ENCODE measurements at regions not wholly inside any gene's neighbourhood (a gene's known extent, or its start where the extent isn't known, plus 50 kb on each side); places are given as distances from the start of the nearest gene placed in this dataset.
"Not testable (repeated sequence)": the region's sequence is repeated elsewhere in the genome, so short reads cannot be mapped to it uniquely, and the experiment has no call there.

DNA sequence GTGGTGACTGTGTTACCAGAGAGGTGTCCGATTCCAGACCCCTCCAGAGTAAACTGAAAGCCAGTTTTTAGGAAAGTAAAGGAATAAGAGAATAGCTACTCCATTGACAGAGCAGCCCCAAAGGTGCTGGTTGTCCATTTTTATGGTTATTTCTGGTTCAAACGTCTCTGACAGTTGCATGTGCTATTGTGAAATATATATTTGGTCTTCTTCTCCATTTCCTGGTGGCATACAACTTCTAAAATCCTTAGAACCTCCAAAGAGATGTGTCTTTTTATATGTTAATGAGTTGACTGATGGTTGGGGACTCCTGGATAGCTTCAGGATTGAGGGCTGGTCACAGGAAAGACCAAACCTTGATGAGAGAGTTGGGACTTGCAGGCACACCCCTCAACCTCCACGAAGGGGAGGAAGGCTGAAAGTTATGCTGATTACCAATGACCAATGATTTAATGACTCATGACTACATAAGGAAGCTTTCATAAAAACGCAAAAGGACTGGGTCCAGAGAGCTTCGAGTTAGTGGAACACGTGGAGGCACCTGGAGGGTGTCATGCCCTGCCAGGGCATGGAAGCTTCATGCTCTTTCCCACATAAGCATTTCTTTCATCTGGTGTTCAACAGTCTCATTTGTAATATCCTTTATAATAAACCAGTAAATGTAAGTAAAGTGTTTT lies 100.7 kb downstream of the SLC16A1 start:
- Histone ChIP-seq H3K27me3 (peaks cover 31% of the 10 kb centered on the region), H3K4me3 (no peak overlapping the region), H3K36me3 (no peaks in the 10 kb centered on the region), H3K27ac (no peak overlapping the region), H3K9me3 (no peaks in the 10 kb centered on the region), H3K4me1 (no peaks in the 10 kb centered on the region)
- intact Hi-C loops (cut with DNase I): no loop called here
- ATAC-seq (no peak), DNase-seq (no peak)
- TF ChIP-seq, protein P1, sequence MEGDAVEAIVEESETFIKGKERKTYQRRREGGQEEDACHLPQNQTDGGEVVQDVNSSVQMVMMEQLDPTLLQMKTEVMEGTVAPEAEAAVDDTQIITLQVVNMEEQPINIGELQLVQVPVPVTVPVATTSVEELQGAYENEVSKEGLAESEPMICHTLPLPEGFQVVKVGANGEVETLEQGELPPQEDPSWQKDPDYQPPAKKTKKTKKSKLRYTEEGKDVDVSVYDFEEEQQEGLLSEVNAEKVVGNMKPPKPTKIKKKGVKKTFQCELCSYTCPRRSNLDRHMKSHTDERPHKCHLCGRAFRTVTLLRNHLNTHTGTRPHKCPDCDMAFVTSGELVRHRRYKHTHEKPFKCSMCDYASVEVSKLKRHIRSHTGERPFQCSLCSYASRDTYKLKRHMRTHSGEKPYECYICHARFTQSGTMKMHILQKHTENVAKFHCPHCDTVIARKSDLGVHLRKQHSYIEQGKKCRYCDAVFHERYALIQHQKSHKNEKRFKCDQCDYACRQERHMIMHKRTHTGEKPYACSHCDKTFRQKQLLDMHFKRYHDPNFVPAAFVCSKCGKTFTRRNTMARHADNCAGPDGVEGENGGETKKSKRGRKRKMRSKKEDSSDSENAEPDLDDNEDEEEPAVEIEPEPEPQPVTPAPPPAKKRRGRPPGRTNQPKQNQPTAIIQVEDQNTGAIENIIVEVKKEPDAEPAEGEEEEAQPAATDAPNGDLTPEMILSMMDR (IDR thresholded peaks at IDR 0.05): no peak

DNA sequence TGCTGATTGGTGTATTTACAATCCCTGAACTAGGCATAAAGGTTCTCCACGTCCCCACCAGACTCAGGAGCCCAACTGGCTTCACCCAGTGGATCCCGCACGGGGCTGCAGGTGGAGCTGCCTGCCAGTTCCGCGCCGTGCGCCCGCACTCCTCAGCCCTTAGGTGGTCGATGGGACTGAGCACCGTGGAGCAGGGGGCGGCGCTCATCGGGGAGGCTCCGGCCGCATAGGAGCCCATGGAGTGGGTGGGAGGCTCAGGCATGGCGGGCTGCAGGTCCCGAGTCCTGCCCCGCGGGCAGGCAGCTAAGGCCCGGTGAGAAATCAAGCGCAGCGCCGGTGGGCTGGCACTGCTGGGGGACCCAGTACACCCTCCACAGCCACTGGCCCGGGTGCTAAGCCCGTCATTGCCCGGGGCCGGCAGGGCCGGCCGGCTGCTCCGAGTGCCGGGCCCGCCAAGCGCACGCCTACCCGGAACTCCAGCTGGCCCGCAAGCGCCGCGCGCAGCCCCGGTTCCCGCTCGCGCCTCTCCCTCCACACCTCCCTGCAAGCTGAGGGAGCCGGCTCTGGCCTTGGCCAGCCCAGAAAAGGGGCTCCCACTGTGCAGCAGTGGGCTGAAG lies 101.5 kb downstream of the SLC16A1 start:
- intact Hi-C loops (cut with DNase I); DNase-seq; H3K36me3 ChIP-seq; H3K4me1 ChIP-seq; ATAC-seq; H3K27ac ChIP-seq; H3K9me3 ChIP-seq: not testable (repeated sequence)
- peak overlapping the region; percentile 31 for H3K4me3 ChIP-seq
- peaks cover 39% of the 10 kb centered on the region for H3K27me3 ChIP-seq

DNA sequence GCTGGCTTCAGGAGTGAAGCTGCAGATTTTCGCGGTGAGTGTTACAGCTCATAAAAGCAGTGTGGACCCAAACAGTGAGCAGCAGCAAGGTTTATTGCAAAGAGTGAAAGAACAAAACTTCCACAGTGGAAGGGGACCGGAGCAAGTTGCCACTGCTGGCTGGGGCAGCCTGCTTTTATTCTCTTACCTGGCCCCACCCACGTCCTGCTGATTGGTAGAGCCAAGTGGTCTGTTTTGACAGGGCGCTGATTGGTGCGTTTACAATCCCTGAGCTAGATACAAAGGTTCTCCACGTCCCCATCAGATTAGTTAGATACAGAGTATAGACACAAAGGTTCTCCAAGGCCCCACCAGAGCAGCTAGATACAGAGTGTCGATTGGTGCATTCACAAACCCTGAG lies 102.1 kb downstream of the SLC16A1 start:
- H3K4me1 ChIP-seq; H3K4me3 ChIP-seq; intact Hi-C loops (cut with DNase I); DNase-seq; H3K27ac ChIP-seq; ATAC-seq; H3K9me3 ChIP-seq; H3K36me3 ChIP-seq: not testable (repeated sequence)
- H3K27me3 ChIP-seq: peaks cover 44% of the 10 kb centered on the region

DNA sequence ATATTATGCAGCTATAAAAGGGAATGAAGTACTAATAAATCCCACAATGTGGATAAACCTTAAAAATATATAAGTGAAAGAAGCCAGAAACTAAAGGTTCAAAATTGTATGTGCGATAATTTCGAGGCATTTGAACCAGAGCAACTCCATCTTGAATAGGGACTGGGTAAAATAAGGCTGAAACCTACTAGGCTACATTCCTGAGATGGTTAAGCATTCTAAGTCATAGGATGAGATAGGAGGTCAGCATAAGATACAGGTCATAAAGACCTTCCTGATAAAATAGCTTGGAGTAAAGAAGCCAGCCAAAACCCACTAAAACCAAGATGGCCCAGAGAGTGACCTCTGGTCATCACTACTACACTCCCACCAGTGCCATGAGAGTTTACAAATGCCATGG lies 103.1 kb downstream of the SLC16A1 start:
- ATAC-seq (no peak), DNase-seq (no peak)
- TF ChIP-seq, protein P1 (IDR thresholded peaks at IDR 0.05): no peak
- intact Hi-C loops (cut with DNase I): no loop called here
- peaks cover 54% of the 10 kb centered on the region for H3K27me3 ChIP-seq
- H3K36me3 ChIP-seq: no peaks in the 10 kb centered on the region
- no peak overlapping the region for H3K4me3 ChIP-seq
- no peaks in the 10 kb centered on the region for H3K9me3 ChIP-seq
- H3K27ac ChIP-seq: no peak overlapping the region
- H3K4me1 ChIP-seq: peaks cover 10% of the 10 kb centered on the region

DNA sequence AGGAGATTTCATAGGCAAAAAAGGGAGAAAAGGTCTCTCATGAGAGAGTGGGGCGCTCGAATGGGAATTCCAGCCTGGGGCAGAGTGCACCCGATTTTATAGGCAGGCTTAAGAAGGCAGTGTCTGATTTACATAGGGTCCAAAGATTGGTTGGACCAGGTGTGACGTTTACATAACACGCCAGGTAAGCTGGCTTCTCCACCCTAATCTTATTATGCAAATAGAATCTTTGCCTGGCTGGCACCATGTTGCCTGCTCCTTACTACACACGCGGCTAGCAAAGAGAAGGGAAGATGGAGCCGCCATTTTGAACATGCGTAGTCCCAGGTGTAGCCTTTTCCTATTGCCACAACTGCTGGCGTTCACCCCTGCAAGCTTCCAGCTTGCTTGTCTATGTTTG lies 103.7 kb downstream of the SLC16A1 start:
- TF ChIP-seq, protein P1 (IDR thresholded peaks at IDR 0.05): no peak
- H3K27me3 ChIP-seq: peaks cover 55% of the 10 kb centered on the region
- intact Hi-C loops (cut with DNase I): no loop called here

DNA sequence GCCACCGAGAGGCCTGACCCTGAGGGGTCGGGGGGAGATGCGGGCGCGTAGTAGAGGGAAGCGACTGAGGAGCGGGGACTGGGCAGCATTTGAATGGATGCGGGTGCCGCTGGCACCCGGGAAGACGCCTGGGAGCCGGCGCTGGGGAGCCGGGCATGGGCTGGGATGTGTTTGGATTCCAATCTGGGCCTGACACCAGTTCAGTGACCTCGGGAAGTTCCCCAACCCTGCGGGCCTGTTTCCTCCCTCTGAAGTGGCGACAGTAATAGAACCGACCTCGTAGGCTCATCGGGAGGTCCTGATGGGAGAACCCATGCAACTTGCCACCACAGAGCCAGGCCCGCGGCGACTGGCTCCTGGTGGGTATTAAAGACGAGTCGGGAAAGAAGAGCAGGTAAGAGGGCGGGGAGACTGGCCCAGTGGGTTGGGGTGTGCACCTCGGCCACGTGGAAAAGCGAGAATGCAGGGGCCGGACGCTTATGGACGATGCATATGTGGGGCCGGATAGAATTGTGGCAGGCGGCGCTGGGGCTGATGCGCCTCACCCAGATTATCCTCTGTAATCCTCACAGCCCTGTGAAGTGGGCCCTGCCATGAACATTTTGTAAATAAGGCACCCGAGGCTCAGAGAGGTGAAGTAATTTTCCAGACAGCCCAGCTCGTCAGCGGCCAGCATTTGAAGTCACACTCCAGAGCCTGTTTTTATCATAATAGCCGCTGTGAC lies 105.8 kb downstream of the SLC16A1 start:
- peak; percentile 10 for ATAC-seq
- intact Hi-C loops (cut with DNase I): no loop called here
- H3K9me3 ChIP-seq: no peaks in the 10 kb centered on the region
- TF ChIP-seq, protein P1 (IDR thresholded peaks at IDR 0.05): no peak
- peak overlapping the region; percentile 32 for H3K4me3 ChIP-seq
- no peak overlapping the region for H3K27ac ChIP-seq
- H3K27me3 ChIP-seq: peaks cover 55% of the 10 kb centered on the region
- H3K36me3 ChIP-seq: no peaks in the 10 kb centered on the region
- DNase-seq: no peak
- H3K4me1 ChIP-seq: peaks cover 10% of the 10 kb centered on the region

More for the DNA sequence above, 103.7 kb downstream of the SLC16A1 start:
- no peak for ATAC-seq
- H3K4me1 ChIP-seq: peaks cover 10% of the 10 kb centered on the region
- no peak overlapping the region for H3K27ac ChIP-seq
- H3K4me3 ChIP-seq: no peak overlapping the region
- no peaks in the 10 kb centered on the region for H3K9me3 ChIP-seq
- DNase-seq: no peak
- H3K36me3 ChIP-seq: no peaks in the 10 kb centered on the region

Data from upper lobe of right lung (tissue), 1 donor.